AG04450 (cell line): ENCODE measurements at regions not wholly inside any gene's neighbourhood (a gene's known extent, or its start where the extent isn't known, plus 50 kb on each side); places are given as distances from the start of the nearest gene placed in this dataset.

Experiments used
- CTCF ChIA-PET: fragments of 300-600, 350-600 bp; formaldehyde crosslinking; extraction: SDS; loops from one replicate; lab custom pipeline; 2022; ENCODE audit warnings: antibody characterized with exemption, inconsistent platforms; lab: Charles Lee
- POLR2A ChIA-PET: fragments of 350-600 bp; formaldehyde crosslinking; extraction: SDS; loops from one replicate; lab custom pipeline; 2021; ENCODE audit warnings: antibody characterized with exemption, inconsistent platforms; lab: Yijun Ruan, JAX
- DNase-seq: peaks from one replicate; pipeline ENCODE4 v3.0.0-alpha.2; 2011; ENCODE audit warnings: low read depth, low spot score
- H3K27ac ChIP-seq: one replicate; pipeline ENCODE4 v1.5.1; 2012; ENCODE audit warnings: low read depth, low read length, control low read depth
- H3K27me3 ChIP-seq: one replicate; pipeline ENCODE4 v1.6.0; 2012; ENCODE audit warnings: low read length; ENCODE audit not compliant: control insufficient read depth, insufficient read depth
- H3K4me3 ChIP-seq: 2 replicates; pipeline ENCODE4 v1.5.1; 2011; ENCODE audit warnings: mild to moderate bottlenecking, low read depth, low read length, control low read depth
- H3K9me3 ChIP-seq: 2 replicates; pipeline ENCODE4 v1.5.1; 2012; ENCODE audit warnings: low read length; ENCODE audit not compliant: control insufficient read depth, insufficient read depth
- CTCF ChIP-seq: IDR thresholded peaks from 2 replicates; pipeline ENCODE4 v1.5.1; 2011; ENCODE audit warnings: low read depth, low read length, control low read depth, inconsistent platforms

DNA sequence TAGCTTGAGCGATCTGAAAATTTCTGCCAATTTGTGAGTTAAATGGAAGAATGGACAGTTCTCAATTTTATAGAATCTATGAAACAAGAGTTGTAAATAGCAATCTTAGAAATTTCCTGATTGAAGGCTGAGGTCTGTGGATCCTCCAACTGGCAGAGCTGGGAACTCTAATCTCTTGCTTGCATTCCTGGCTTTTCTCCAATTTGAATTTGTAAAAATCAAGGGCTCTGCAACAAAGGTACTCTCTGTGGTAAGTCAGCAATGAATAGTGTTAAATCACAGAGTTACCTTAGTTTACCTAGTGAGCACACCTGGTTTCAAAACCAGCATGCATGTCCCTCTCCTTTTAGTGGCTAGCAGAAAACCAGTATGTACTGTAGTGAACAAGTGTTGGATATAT is 1070.5 kb downstream of the TDRD15 start:
- no peak for DNase-seq
- no peak for TF ChIP-seq CTCF
- CTCF ChIA-PET: no interaction called here
- Histone ChIP-seq H3K27ac (no peak overlapping the region), H3K9me3 (peaks cover under 1% of the 10 kb centered on the region), H3K4me3 (no peak overlapping the region), H3K27me3 (no peaks in the 10 kb centered on the region)
- POLR2A ChIA-PET: no interaction called here

DNA sequence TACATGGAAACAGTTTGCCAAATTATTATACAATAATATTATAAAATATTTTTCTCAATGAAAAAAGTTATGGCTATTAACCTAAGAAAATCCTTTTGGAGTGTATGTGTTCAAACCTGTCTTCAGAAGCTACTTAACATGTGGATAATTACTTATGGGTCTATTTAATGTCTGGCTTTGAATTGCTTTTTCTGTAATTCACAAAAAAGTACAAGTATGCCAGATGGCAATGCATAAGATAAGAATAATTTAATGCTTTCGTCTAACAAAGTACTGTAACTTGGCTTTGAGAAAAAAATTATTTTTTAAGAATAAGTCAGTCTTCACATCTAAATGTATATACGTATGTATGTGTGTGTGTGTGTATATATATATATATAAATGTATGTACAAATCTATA is 1073.0 kb downstream of the TDRD15 start:
- no peak for DNase-seq
- no peak for TF ChIP-seq CTCF
- Histone ChIP-seq H3K27ac (no peak overlapping the region), H3K9me3 (no peaks in the 10 kb centered on the region; the same call in 1 of the 2 replicates), H3K27me3 (no peaks in the 10 kb centered on the region), H3K4me3 (no peak overlapping the region)
- CTCF ChIA-PET: no interaction called here
- POLR2A ChIA-PET: no interaction called here

GRCh38 chr2:22198381-22199283 is 1074.9 kb downstream of the TDRD15 start:
- DNase-seq: no peak
- Histone ChIP-seq H3K4me3 (no peak overlapping the region), H3K27ac (no peak overlapping the region), H3K9me3 (no peaks in the 10 kb centered on the region; the same call in 1 of the 2 replicates), H3K27me3 (no peaks in the 10 kb centered on the region)
- POLR2A ChIA-PET: no interaction called here
- CTCF ChIA-PET: no interaction called here
- no peak for TF ChIP-seq CTCF

DNA sequence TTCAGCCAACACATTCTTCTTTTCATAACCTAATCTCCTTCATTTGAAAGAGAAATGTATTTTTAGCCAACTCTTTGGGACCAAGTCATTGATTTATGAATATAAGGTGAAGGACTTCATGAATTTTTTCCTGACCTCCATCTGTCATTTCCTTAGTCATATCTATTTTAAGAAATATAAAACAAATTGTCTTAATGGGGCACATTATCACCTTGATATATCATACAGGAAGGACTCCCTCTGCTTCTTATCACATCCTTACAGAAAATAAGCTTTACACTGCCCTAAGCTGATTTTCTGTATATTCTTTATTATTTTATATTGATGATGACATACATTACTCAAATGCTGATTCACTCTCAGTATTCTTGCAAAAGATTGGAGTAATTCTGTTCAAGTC is 1076.2 kb downstream of the TDRD15 start:
- CTCF ChIA-PET: no interaction called here
- TF ChIP-seq CTCF: no peak
- Histone ChIP-seq H3K4me3 (no peak overlapping the region), H3K27me3 (no peaks in the 10 kb centered on the region), H3K27ac (no peak overlapping the region), H3K9me3 (no peaks in the 10 kb centered on the region; the same call in 1 of the 2 replicates)
- no peak for DNase-seq
- POLR2A ChIA-PET: no interaction called here

- Histone ChIP-seq H3K4me3 (no peak overlapping the region), H3K27me3 (no peaks in the 10 kb centered on the region), H3K27ac (no peak overlapping the region), H3K9me3 (no peaks in the 10 kb centered on the region)
- no peak for DNase-seq
- POLR2A ChIA-PET: no interaction called here
- no peak for TF ChIP-seq CTCF
- CTCF ChIA-PET: no interaction called here
Measured at GRCh38 chr2:22209545-22209944, 1085.8 kb downstream of the TDRD15 start.
